ENCODE measurements at regions not wholly inside any gene's neighbourhood (a gene's known extent, or its start where the extent isn't known, plus 50 kb on each side); places are given as distances from the start of the nearest gene placed in this dataset.
"Not testable (repeated sequence)": the region's sequence is repeated elsewhere in the genome, so short reads cannot be mapped to it uniquely, and the experiment has no call there.

- no peak for DNase-seq (ENCODE audit: low read depth in 4 of 4, low spot score in 2 of 4)
These were observed 142.3 kb upstream of the SAMSN1 start for GRCh38 chr21:14688412-14688811.

GRCh38 chr21:14687268-14687625 lies 141.1 kb upstream of the SAMSN1 start:
- no peak for DNase-seq (ENCODE audit: low read depth in 4 of 4, low spot score in 2 of 4)

DNA sequence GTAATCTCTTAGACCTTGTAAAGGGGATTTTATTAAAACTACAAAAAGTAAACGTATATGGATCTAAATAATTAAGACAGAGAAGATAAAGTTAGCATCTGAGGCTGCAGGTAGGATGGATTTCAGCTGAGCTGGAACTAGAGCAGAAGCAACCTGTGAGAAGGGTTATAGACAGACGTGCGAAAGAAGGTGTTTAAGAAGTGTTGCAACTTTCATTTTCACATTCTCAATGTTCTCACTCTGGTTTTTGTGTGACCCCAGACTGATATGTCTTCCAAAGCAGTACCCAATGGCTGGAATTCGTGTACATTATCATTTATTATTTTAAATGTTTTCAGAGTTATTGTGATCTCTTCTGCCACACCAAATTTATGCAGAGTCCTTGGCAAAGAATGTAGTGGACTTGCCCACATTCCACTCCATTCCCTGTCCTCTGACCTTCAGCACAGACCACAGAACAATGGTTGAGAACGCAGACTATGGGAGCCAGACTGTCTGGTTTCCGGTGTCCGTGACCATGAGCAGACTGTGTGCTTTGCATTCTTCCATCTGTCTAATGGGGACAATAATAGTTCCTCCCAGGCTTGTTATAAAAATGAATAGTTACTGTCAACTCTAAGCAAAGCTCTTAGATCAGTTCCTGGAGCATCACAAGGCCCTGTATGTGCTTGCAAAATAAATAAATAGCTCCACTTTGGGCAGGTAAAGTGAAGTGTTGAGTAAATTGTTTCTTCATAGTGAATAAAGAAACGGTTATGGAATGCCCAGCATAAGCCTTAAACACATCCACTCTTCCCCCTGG lies 140.6 kb upstream of the SAMSN1 start:
- no peak for DNase-seq (ENCODE audit: low read depth in 4 of 4, low spot score in 2 of 4)

DNA sequence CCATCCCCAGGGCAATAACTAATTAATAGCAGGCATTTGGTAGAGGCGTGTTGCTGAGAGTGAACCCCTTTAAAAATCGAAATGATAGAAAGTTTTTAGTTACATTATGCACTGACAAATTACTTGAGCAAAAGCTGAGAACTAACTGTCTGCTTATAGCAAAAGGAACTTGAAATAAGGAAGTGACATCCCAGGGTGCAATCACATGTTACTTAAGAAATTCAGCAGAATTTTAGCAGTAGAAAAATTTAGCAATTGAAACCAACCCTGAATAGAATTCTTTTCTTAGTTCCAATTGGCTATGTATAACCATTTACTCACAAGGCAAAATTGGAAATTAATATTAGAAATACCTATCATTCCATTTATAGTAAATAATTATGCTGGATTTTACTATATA lies 139.5 kb upstream of the SAMSN1 start:
- DNase-seq (ENCODE audit: low read depth in 4 of 4, low spot score in 2 of 4) = no peak

GRCh38 chr21:14684071-14684470 lies 138.0 kb upstream of the SAMSN1 start:
- no peak for DNase-seq (ENCODE audit: low read depth in 4 of 4, low spot score in 2 of 4)

DNA sequence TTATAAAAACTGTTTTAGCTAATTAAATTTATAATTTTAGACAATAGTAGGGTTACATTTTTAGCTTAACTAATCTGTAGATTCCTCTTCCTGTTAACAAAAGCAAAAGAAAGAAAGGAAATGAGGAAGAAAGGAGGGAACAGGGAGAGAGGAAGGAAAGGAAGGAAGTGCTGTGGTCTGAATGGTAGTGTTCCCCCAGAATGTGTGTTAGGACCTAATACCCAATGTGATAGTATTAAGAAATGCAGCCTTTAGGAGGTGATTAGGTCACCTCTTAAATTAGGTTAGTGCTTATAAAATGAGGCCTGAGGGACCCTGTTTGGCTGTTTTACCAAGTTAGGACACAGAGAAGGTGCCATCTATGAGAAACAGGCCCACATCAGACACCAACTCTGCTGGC lies 136.9 kb upstream of the SAMSN1 start:
- no peak for DNase-seq (ENCODE audit: low read depth in 4 of 4, low spot score in 2 of 4)

DNA sequence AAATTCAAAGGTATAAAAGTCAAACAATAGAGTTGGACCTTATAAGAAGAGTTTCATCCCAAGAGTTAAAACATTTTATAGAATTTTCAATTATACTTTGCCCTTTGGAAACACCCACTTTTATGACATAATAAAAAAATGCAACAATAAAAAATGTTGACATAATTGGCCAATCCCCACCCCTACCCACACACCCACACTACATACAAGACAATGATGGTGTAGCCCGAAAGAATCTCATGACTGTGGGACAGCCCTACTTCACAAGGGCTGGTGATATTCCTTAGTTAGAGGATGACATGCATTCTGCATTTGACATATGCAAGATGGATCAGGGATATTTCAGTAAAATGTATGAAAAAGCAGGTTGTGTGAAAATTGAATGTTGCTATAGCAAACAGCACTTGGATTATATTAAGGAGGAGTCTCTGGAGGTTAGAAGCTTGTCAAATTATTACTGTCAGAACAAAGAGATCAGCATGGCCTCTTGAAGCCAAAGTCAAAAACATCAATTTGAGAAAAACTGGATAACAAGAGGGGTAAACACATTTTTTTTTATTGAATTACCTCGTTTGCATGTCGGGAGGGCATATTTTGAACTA lies 133.0 kb upstream of the SAMSN1 start:
- no peak for DNase-seq (ENCODE audit: low read depth in 4 of 4, low spot score in 2 of 4)

DNA sequence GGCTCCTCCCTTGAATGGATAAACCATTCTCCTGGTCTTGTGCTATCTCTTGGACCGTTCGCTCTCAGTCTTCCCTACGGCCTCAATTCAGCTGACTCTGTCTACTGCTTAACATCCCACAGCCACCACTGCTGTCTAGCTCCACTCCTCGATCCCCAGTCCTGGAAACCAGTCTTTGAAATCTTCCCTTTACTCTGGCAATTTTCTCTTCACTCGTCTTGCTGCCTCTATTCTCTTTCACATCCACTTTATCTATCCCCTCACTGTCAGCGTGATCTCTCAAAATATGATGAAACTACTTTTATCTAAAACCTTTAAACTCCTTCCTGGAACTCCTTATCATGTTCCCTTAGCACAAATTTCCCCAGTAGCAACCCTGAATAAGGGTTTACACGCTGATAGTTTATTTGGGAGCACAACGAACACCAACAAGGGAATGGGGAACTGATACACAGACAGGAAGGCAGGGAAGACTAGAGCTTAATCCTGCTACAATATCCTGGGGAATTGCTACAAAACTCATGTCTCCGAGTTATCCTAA lies 131.6 kb upstream of the SAMSN1 start:
- DNase-seq (ENCODE audit: low read depth in 4 of 4, low spot score in 2 of 4) = no peak

DNA sequence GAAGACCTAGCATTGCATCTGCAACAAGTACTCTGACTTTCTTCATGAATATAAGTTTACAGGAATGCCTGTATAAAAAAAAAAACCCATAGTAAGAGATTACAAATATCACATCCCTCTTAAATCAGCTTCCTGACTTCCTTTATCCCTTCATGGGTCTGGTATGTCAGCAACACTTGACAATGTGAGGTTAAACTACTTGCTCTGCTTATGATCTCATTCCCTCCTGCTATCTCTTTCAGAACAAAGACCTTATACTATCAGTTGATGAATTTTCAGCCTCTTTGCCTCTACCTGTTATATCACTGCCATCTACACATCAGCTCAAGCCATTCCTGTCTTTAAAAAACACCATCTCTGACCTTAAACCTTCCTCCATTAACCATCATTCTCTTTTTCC lies 130.9 kb upstream of the SAMSN1 start:
- DNase-seq (ENCODE audit: low read depth in 4 of 4, low spot score in 2 of 4) = no peak

GRCh38 chr21:14675774-14676530 lies 129.8 kb upstream of the SAMSN1 start:
- DNase-seq (ENCODE audit: low read depth in 4 of 4, low spot score in 2 of 4) = no peak

- DNase-seq (ENCODE audit: low read depth in 4 of 4, low spot score in 2 of 4) = no peak
These were observed 127.5 kb upstream of the SAMSN1 start for GRCh38 chr21:14673649-14674048.

DNA sequence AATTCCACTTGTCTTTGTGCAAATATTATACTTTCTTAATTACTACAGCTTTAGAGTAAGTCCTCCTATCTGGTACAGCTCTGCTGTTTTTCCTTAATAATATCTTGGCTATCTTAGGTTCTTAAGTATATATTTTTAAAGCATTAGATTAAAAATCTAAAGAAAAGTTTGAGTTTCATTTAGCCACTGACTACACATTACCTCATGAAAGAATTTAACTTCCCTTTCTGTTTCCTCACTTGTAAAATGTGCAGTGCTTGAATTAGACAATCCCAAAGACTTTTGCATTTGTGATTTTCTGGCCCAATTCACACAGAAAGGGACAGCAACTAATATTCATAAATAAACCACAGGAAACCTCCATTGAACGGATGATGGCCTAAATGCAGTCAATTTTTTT lies 126.4 kb upstream of the SAMSN1 start:
- DNase-seq (ENCODE audit: low read depth in 4 of 4, low spot score in 2 of 4) = no peak

GRCh38 chr21:14670409-14670808 lies 124.3 kb upstream of the SAMSN1 start:
- no peak for DNase-seq (ENCODE audit: low read depth in 4 of 4, low spot score in 2 of 4)

GRCh38 chr21:14669092-14669491 lies 123.0 kb upstream of the SAMSN1 start:
- not testable (repeated sequence) for DNase-seq (ENCODE audit: low read depth in 4 of 4, low spot score in 2 of 4)

DNA sequence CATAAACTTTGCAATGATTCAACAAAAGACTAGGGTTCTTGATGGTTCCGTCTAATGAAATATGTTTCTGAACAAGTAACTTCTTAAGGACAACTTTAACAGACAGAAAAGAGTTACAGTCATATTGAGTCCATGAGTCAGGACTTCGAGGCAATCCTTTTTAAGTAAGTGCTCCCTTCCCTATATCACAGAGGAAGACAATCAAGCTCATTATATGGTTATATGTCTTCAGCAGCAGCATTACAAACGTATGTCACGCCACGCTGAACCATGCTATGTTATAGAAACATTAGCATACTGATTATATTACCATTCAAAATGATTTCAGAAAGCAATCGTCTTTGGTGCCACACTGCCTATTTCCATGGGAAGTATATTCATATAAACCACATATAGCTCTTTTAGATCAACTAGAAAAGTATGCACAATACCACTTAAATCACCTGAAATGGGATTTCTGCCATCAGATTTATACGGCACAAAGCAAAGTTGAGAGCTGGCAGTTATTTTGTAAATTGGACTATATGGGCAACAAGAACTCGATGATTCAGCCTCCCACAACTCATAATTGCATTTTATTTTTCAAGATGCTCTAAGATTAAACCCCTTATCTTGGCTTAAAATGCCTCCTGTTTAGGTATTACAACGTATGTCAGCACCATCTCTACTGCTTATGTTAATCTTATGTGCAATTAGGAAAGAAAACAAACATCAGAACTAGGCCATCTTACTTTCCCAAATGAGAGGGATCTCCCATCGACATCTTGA lies 111.3 kb upstream of the SAMSN1 start:
- DNase-seq (ENCODE audit: low read depth in 4 of 4, low spot score in 2 of 4) = no peak

GRCh38 chr21:14646893-14647292 lies 100.8 kb upstream of the SAMSN1 start:
- no peak for DNase-seq (ENCODE audit: low read depth in 4 of 4, low spot score in 2 of 4)

DNA sequence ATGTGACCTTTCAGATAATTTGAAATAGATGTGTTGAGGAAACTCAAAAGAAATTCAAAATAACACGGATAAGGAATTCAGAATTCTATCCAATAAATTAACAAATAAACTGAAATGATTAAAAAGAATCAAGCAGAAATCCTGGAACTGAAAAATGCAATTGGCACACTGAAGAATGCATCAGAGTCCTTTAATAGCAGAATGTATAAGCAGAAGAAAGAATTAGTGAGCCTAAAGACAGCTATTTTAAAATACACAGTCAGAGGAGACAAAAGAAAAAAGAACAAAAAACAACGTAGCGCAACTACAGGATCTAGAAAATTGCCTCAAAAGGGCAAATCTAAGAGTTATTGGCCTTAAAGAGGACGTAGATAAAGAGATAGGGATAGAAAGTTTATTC lies 99.6 kb upstream of the SAMSN1 start:
- no peak for DNase-seq (ENCODE audit: low read depth in 4 of 4, low spot score in 2 of 4)

- no peak for DNase-seq (ENCODE audit: low read depth in 4 of 4, low spot score in 2 of 4)
These were observed 86.2 kb upstream of the SAMSN1 start for GRCh38 chr21:14632359-14632758.

- DNase-seq (ENCODE audit: low read depth in 4 of 4, low spot score in 2 of 4) = no peak
These were observed 84.5 kb upstream of the SAMSN1 start for GRCh38 chr21:14630556-14631069.

- no peak for DNase-seq (ENCODE audit: low read depth in 4 of 4, low spot score in 2 of 4)
These were observed 83.3 kb upstream of the SAMSN1 start for GRCh38 chr21:14629461-14629860.

GRCh38 chr21:14623079-14623478 lies 77.0 kb upstream of the SAMSN1 start:
- DNase-seq (ENCODE audit: low read depth in 4 of 4, low spot score in 2 of 4) = not testable (repeated sequence)

Measured in left renal cortex interstitium (tissue), 4 donors.